GM19455 (cell line): ENCODE measurements at regions not wholly inside any gene's neighbourhood (a gene's known extent, or its start where the extent isn't known, plus 50 kb on each side); places are given as distances from the start of the nearest gene placed in this dataset.
"Not testable (repeated sequence)": the region's sequence is repeated elsewhere in the genome, so short reads cannot be mapped to it uniquely, and the experiment has no call there.

Source experiments
- ATAC-seq: cut with Tn5 transposase; IDR thresholded peaks from one replicate; pipeline ENCODE4 v1.9.1; 2021; ENCODE audit not compliant: unreplicated experiment

DNA sequence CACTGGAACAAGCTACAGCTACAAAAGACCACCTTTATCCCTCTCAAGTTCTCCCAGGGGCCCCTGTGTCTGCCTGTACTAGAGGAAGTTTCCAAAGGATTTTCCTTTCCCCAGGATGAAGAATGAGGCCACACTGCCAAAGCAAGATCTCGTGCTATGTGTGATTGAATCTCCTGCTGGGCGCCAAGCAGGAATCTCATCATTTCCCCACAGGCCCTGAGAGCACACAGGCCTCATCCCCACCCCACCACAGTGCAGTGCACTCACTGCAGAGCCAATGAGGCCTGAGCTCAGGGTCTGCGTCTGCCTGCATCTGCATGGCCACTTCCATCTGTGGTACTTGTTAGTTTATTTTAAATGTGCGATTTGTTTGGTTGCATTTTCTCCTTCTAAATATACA is 387.4 kb upstream of the ASIC2 start:
- ATAC-seq, result no peak

- ATAC-seq, result no peak
These were observed 389.5 kb upstream of the ASIC2 start for GRCh38 chr17:33682599-33682998.

DNA sequence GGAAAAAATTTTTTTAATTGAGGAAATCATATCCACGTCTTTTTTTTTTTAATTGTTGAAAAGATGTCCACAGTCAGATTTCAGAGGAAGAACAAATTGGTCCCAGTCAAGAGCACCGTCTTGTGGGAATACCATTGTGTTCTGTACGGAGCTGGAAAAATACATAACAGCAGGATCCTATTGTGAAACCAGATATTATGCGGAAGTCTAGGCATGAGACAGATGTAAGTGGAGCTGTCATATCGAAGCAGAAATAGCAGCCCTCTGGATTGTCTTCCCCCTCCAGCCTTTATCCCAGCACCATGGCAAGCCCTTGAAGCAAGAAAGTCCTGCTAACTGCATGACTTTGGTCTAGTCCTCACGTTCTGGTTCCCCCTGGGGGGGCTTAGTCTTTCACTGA is 391.6 kb upstream of the ASIC2 start:
- no peak for ATAC-seq

DNA sequence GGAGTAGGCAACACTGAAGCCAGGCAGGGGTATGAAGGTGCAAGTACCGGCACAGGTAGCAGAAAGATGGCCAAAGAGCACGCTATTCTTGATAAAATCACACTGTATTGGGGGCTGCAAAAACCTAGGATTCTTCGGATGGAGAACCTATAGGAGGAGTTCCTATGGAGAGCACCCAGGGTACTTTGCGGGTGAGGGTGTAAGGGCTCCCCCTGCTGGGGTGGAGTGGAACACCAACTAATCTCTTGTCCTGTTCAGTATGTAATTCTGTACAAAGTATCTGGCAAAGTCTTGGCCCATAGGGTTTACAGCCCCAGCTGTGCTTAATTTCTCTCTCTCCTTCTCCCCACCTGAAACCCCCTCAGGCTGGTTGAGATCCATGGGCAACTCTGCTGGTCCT is 393.1 kb upstream of the ASIC2 start:
- ATAC-seq, result no peak

DNA sequence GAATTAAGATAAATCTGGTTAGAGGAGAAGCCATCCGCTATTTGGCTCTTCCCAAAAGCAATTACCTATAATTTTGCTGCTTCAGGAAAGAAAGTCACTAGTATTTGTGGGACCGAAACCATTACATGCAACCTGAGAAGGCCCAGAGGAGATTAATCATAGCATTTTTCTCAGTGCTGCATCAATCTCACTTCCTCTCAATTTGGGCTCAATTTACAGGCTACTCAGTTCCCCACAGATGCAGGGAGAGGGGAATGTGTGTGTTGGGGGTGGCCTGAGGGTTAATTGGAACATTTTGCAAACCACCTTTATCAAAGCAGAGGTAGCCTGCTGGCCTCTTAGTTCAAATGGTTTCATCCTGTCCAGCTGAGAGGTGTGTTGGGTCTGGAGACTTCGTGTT is 394.7 kb upstream of the ASIC2 start:
- no peak for ATAC-seq

GRCh38 chr17:33688771-33689170 is 395.7 kb upstream of the ASIC2 start:
- no peak for ATAC-seq

GRCh38 chr17:33689725-33690124 is 396.6 kb upstream of the ASIC2 start:
- no peak for ATAC-seq

GRCh38 chr17:33695431-33695830 is 402.3 kb upstream of the ASIC2 start:
- ATAC-seq, result no peak

DNA sequence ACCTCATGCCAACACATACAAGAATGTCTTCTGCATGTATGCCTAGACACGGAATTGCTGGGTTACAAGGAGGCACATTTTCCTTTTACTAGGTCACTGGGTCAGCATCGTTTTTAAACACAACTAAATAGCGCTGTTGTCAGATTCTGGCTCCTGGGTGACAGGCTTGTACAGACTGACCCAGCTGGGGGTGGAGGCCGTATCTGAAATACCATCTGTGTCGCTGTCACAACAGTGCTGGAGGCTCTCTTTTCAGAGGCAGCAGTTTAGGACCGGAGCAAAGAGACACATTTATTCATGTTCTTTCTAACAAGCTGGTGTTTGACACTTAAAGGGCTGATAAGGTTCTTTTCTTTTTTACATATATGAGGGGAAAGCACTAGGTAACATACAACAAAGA is 403.0 kb upstream of the ASIC2 start:
- ATAC-seq, result no peak

GRCh38 chr17:33697557-33697956 is 404.5 kb upstream of the ASIC2 start:
- no peak for ATAC-seq

DNA sequence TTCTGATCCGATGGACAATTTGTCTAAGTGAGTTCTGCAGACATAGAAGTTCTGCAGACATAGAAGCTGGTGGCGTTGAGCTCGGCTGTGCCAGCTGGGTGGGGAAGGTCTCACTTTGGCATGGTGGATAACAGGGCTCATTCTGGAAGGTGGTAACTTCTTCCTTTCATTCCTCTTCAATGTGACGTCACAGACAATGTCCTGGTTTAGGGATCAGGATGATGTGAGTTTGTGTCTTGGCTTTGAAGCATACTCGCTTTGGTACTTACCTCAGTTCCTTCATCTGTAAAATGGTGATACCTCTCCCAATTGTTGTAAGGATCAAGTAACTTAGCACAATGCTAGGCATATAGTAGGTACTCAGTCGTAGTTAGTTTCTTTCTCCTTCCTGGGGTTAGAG is 408.8 kb upstream of the ASIC2 start:
- ATAC-seq, result no peak

- no peak for ATAC-seq
These were observed 411.8 kb upstream of the ASIC2 start for GRCh38 chr17:33704856-33705255.

DNA sequence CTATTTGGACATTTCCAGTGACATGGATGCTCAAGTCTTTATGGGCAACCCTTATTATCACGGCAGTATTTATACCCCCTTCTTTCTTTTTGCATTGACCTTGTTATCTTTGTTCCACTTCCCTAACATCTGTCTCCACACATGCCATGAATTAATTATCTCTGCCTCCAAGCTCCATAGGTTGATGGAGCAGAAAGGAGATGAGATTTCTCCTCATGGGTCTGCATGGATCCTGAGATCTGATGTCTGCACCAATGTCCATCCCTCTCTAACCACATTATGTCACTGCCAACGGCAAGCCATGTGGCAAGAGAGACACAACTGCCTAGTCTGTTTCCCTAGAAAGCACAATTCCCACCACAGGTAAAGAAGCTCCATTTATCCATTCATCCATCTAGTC is 416.8 kb upstream of the ASIC2 start:
- ATAC-seq, result no peak

DNA sequence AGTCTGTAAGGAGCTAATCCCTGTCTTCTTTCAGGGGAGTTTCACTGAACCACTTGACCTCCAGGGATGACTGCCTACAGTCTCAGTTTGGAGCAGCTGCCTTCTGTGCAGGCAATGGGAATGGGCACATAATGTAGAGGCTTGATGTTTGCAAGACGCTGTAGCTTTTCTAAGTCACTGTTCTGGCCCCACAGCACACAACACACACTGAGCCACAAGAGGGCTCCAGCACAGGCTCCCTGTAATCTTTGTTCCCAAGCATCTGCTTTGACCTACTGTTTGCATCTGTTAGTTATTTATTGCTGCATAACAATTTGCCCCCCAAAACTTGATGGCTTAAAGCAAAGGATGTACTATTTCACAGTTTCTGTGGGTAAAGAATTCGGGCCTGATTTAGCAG is 419.0 kb upstream of the ASIC2 start:
- ATAC-seq, result no peak

DNA sequence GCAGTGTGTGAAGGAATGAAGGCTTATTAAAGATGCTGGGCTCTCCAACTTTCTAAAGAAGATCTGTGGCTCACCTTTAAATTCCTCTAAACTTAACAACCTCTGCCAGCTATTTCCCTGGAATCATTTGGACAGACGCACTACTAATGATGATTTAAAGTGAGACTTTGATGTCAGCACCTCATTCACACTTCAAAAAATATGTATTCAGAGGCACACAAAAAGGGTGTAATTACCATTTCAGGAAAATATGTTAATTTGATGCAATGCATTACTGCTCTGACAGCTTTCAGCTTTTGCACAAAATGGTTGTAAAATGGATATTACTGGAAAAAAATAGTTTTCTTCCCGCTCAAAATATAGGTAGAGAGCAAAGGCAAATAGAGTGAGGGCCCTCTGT is 423.9 kb upstream of the ASIC2 start:
- no peak for ATAC-seq

GRCh38 chr17:33723736-33724135 is 430.6 kb upstream of the ASIC2 start:
- not testable (repeated sequence) for ATAC-seq

DNA sequence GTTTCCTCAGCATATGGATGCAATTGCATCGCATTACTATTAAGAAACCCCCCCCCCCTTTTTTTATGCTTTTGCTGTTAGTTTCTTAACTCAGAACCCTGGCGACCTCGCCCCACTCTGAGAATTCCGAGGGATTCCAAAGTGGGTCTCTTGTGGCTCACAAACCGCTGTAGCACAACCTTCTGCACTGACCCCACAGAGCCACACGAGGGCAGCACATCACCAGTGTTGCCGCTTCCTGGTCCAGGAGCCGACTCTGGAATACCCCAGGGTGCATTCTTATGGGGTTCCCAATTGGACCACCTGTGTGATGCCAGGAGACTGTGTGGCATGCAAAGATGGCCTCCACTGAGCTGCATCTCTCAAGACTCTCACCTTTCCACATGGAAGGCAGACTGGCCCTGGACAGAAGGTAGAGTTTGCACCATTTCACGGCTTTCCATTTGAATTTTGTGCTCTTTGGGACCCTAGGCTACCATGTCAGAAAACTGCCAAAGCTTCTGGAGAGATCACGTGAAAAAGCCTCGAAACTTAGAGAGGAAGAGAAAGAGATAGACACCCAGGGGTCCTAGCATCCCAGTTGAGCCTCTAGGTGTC is 432.7 kb upstream of the ASIC2 start:
- no peak for ATAC-seq

DNA sequence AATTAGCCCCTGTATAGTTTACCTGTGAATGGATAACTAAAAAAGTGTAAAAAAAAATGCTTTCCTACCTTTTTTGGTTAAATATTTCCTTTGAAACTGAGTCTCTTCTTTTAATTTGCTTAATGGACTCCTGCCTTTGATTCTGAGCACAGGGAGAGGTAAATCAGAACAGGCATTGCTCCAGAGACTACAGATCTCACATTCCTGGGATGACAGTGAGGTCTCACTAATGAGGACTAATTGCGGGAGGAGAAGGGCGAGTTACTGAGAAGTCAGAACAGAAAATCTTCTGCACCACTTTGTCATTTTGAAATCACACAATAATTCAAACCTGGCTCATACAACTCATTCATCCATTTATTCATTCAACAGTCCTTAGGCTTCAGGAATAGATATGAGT is 437.0 kb upstream of the ASIC2 start:
- ATAC-seq, result no peak

- no peak for ATAC-seq
These were observed 439.0 kb upstream of the ASIC2 start for GRCh38 chr17:33732116-33732515.

GRCh38 chr17:33739714-33740113 is 446.6 kb upstream of the ASIC2 start:
- ATAC-seq, result no peak

- ATAC-seq, result no peak
These were observed 452.1 kb upstream of the ASIC2 start for GRCh38 chr17:33745047-33745760.

DNA sequence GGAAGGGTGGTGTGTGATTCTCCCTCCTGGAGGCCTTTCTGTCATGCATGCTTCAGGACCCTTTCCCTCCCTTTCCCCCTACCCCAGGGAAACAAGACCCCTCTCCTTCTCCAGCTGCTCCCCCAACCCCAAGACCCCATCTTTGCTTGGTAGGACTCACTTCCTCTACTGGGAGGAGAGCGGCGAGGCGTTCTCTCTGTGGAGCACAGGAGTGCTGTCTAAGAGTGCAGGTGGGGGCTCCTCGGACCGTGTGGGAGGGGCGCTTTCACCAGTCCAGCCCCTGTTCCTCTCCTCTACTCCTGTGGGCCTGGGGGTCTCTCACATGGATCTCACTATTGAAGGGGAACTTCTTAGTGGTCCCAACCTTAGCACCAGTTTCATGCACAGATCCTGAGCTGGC is 456.1 kb upstream of the ASIC2 start:
- ATAC-seq, result no peak
